Neutrophil (primary cell): ENCODE measurements at regions not wholly inside any gene's neighbourhood (a gene's known extent, or its start where the extent isn't known, plus 50 kb on each side); places are given as distances from the start of the nearest gene placed in this dataset.

Experiments
- H3K27ac ChIP-seq: fragments of 200-600 bp; sonication (generic); 2 replicates; pipeline ENCODE4 v1.5.1; 2016; ENCODE audit warnings: mild to moderate bottlenecking, moderate library complexity
- H3K27me3 ChIP-seq: fragments of 200-600 bp; sonication (generic); 2 replicates; pipeline ENCODE4 v1.6.0; 2016; ENCODE audit warnings: mild to moderate bottlenecking
- H3K36me3 ChIP-seq: fragments of 200-600 bp; sonication (generic); 2 replicates; pipeline ENCODE4 v1.5.1; 2017
- H3K4me1 ChIP-seq, 2 experiments: fragments of 200-600 bp in 1 of 2; sonication (generic) in 1 of 2; 1 replicate in 1 of 2; 2 replicates in 1 of 2; pipeline versions ENCODE4 v1.5.1 to v1.6.1; 2013 to 2016; ENCODE audit warnings: low read depth in 1 of 2, low read length in 1 of 2, mild to moderate bottlenecking in 1 of 2, moderate library complexity in 1 of 2; ENCODE audit not compliant: control insufficient read depth in 1 of 2, insufficient read depth in 1 of 2
- H3K4me3 ChIP-seq, 2 experiments: fragments of 200-600 bp in 1 of 2; sonication (generic) in 1 of 2; 1 replicate in 1 of 2; 2 replicates in 1 of 2; pipeline ENCODE4 v1.5.1; 2013 to 2016; ENCODE audit warnings: low read depth in 1 of 2, low read length in 1 of 2, mild to moderate bottlenecking in 1 of 2, moderate library complexity in 1 of 2
- H3K9me3 ChIP-seq: fragments of 200-600 bp; sonication (generic); 2 replicates; pipeline ENCODE4 v1.5.1; 2016
- TF ChIP-seq, protein P1 (sequence below): fragments of 200-600 bp; sonication (generic); IDR thresholded peaks from 2 replicates; pipeline ENCODE4 v1.5.1; 2016; ENCODE audit warnings: antibody characterized with exemption

DNA sequence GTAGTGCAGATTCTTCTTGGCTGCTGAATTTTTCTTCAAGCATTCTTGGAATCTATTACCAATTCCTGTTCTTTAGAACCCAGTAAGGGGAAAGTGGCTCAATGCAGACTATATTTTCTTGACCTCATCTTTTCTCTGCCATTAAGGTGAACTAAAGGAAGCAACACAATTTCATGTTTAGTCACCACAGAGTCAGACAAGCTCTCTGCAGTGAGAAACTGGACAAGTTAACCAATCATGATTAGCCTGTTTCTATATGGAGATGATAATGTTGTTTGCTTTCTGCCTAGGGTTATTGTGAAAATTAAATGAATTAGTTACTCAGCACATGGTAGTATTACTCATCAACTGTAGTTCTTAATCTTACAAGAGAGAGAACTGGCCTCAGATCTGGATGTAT is 1075.1 kb downstream of the AGBL1 start:
- Histone ChIP-seq H3K4me1 (no peaks in the 10 kb centered on the region), H3K27ac (no peak overlapping the region), H3K27me3 (no peaks in the 10 kb centered on the region), H3K4me3 (no peak overlapping the region), H3K36me3 (no peaks in the 10 kb centered on the region), H3K9me3 (no peaks in the 10 kb centered on the region)
- TF ChIP-seq, protein P1, sequence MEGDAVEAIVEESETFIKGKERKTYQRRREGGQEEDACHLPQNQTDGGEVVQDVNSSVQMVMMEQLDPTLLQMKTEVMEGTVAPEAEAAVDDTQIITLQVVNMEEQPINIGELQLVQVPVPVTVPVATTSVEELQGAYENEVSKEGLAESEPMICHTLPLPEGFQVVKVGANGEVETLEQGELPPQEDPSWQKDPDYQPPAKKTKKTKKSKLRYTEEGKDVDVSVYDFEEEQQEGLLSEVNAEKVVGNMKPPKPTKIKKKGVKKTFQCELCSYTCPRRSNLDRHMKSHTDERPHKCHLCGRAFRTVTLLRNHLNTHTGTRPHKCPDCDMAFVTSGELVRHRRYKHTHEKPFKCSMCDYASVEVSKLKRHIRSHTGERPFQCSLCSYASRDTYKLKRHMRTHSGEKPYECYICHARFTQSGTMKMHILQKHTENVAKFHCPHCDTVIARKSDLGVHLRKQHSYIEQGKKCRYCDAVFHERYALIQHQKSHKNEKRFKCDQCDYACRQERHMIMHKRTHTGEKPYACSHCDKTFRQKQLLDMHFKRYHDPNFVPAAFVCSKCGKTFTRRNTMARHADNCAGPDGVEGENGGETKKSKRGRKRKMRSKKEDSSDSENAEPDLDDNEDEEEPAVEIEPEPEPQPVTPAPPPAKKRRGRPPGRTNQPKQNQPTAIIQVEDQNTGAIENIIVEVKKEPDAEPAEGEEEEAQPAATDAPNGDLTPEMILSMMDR, result no peak

- TF ChIP-seq, protein P1, result no peak
- H3K27me3 ChIP-seq, result no peaks in the 10 kb centered on the region
- no peak overlapping the region for H3K27ac ChIP-seq
- H3K4me1 ChIP-seq, result no peaks in the 10 kb centered on the region
- no peaks in the 10 kb centered on the region for H3K9me3 ChIP-seq
- H3K36me3 ChIP-seq, result no peaks in the 10 kb centered on the region
- H3K4me3 ChIP-seq, result no peak overlapping the region
Measured at GRCh38 chr15:87151202-87151748, 1071.6 kb downstream of the AGBL1 start.

DNA sequence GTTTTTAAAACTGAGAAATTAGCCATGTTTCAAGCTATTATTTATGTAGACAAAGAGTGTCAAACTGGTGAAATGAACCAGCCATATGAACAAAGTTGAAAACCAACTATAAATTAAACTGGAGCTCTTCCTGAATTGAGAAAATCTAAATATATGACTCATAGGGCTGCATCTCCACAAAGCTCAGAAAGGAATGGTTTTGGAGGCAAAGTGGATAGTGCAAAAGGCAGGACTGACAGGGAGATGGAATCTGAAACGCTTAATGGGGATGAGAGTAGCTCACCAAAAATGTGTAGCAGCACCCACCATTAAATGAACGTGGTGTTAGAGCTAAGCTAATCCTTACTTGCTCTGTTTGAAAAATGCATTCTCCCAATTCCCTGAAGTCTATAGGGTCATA is 1066.0 kb downstream of the AGBL1 start:
- Histone ChIP-seq H3K36me3 (no peaks in the 10 kb centered on the region), H3K27me3 (no peaks in the 10 kb centered on the region), H3K4me3 (no peak overlapping the region), H3K9me3 (no peaks in the 10 kb centered on the region), H3K4me1 (no peaks in the 10 kb centered on the region), H3K27ac (no peak overlapping the region)
- TF ChIP-seq, protein P1, result no peak

- TF ChIP-seq, protein P1, result no peak
- Histone ChIP-seq H3K36me3 (no peaks in the 10 kb centered on the region), H3K27ac (no peak overlapping the region), H3K4me1 (no peaks in the 10 kb centered on the region), H3K4me3 (no peak overlapping the region), H3K27me3 (no peaks in the 10 kb centered on the region), H3K9me3 (no peaks in the 10 kb centered on the region)
Measured at GRCh38 chr15:87144775-87145174, 1065.1 kb downstream of the AGBL1 start.

- Histone ChIP-seq H3K27ac (no peak overlapping the region), H3K27me3 (no peaks in the 10 kb centered on the region), H3K4me1 (no peaks in the 10 kb centered on the region), H3K9me3 (no peaks in the 10 kb centered on the region), H3K4me3 (no peak overlapping the region), H3K36me3 (no peaks in the 10 kb centered on the region)
- TF ChIP-seq, protein P1, result no peak
Measured at GRCh38 chr15:87142096-87142495, 1062.4 kb downstream of the AGBL1 start.

- Histone ChIP-seq H3K27me3 (no peaks in the 10 kb centered on the region), H3K36me3 (no peaks in the 10 kb centered on the region), H3K27ac (no peak overlapping the region), H3K4me1 (no peaks in the 10 kb centered on the region), H3K4me3 (no peak overlapping the region), H3K9me3 (no peaks in the 10 kb centered on the region)
- TF ChIP-seq, protein P1, result no peak
Measured at GRCh38 chr15:87135109-87135508, 1055.4 kb downstream of the AGBL1 start.
